ENCODE measurements at regions not wholly inside any gene's neighbourhood (a gene's known extent, or its start where the extent isn't known, plus 50 kb on each side); places are given as distances from the start of the nearest gene placed in this dataset.

DNA sequence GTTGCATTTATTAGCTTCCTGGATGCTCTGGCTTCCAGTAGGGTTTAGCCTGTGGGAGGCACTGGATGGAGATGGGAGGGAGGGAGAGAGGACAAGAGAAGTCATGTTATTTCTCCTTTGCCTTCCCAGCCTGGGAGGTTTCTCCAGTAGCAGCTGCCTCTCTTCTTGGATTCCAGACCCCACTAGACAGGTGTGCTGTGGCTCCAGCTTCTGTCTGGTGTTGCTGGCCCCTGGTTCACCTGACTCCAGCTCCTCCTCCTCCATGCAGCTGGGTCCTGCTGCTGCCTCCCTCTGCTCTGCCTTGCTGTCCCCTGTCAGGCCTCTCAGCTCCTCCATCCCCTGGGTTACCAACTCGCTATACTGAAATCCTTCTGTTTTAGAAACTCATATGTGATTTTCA lies 188.9 kb upstream of the TNP1 start:
- TF ChIP-seq, protein P1, sequence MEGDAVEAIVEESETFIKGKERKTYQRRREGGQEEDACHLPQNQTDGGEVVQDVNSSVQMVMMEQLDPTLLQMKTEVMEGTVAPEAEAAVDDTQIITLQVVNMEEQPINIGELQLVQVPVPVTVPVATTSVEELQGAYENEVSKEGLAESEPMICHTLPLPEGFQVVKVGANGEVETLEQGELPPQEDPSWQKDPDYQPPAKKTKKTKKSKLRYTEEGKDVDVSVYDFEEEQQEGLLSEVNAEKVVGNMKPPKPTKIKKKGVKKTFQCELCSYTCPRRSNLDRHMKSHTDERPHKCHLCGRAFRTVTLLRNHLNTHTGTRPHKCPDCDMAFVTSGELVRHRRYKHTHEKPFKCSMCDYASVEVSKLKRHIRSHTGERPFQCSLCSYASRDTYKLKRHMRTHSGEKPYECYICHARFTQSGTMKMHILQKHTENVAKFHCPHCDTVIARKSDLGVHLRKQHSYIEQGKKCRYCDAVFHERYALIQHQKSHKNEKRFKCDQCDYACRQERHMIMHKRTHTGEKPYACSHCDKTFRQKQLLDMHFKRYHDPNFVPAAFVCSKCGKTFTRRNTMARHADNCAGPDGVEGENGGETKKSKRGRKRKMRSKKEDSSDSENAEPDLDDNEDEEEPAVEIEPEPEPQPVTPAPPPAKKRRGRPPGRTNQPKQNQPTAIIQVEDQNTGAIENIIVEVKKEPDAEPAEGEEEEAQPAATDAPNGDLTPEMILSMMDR (IDR thresholded peaks at IDR 0.05), result no peak
- Histone ChIP-seq H3K36me3 (no peaks in the 10 kb centered on the region), H3K27me3 (peaks cover 0 to 12% (median 0%) of the 10 kb centered on the region in 7 donors), H3K4me1 (peaks cover 2 to 37% (median 15%) of the 10 kb centered on the region in 9 donors), H3K27ac (peak overlapping the region in 3 of 10 donors; percentile 2 to 59 (median 24)), H3K9me3 (no peaks in the 10 kb centered on the region), H3K4me3 (no peak overlapping the region)
- whole genome bisulfite sequencing, 2 donors, result 96 to 97% methylated on average over 1 of the region's 1 CpG
- intact Hi-C loops (cut with DNase I), result loop anchor here in 1 of 10 donors (10.0 kb wide), 1 partner anchor 114 kb away; no protein-coding TSS in a partner anchor
- ATAC-seq (no peak), DNase-seq (no peak)

DNA sequence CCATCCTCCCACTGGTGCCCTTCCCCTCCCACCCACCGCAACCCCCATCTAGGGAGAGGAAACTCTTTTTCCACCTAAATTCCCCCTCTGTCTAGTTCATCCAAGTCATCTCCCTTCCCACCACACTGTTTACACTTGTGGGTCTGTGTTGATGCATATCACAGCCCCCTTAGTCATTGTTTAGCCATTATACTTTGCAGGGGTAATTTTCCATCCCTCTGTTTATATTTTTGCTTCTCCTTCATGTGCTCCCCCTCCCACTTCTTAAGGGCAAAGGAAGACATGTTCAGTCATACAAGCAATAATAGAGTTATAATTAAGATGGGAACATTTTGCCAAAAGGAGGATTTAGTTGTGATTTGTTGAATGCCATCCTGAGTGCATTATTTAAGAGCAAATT lies 187.8 kb upstream of the TNP1 start:
- H3K9me3 ChIP-seq, result no peaks in the 10 kb centered on the region
- H3K36me3 ChIP-seq, result no peaks in the 10 kb centered on the region
- intact Hi-C loops (cut with DNase I), result loop anchor here in 1 of 10 donors (10.0 kb wide), 1 partner anchor 113 kb away; no protein-coding TSS in a partner anchor
- DNase-seq, result no peak
- H3K27me3 ChIP-seq, result peaks cover 0 to 18% (median 0%) of the 10 kb centered on the region in 7 donors
- TF ChIP-seq, protein P1 (IDR thresholded peaks at IDR 0.05), result no peak
- peaks cover 0 to 26% (median 4%) of the 10 kb centered on the region in 9 donors for H3K4me1 ChIP-seq
- WGBS, 2 donors, result 89 to 93% methylated on average over 1 of the region's 1 CpG
- no peak overlapping the region for H3K27ac ChIP-seq
- H3K4me3 ChIP-seq, result no peak overlapping the region
- no peak for ATAC-seq

DNA sequence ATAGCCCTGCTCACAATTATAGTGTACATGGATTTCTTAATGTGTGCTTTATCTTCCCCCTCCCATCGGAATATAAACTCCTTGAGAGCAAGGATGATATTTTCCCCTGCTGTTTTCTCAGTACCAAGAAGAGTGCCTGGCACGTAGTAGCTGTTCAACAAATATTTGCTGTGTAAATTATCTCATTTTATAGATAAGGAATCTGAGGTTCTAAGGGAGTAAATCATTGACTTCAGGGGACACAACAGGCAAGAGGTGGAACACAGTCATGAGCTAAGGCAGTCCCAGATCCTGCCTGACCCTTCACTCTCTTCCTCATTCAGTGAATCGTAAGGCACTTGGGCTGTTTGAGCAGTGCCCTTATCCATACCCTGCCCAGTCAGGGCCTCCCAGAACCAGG lies 187.3 kb upstream of the TNP1 start:
- H3K36me3 ChIP-seq, result no peaks in the 10 kb centered on the region
- H3K27me3 ChIP-seq, result peaks cover 0 to 19% (median 0%) of the 10 kb centered on the region in 7 donors
- WGBS, 2 donors, result 82 to 93% methylated on average over 3 of the region's 3 CpGs
- H3K27ac ChIP-seq, result no peak overlapping the region
- H3K4me1 ChIP-seq, result peaks cover 0 to 22% (median under 1%) of the 10 kb centered on the region in 9 donors
- H3K4me3 ChIP-seq, result no peak overlapping the region
- DNase-seq (no peak), ATAC-seq (no peak)
- H3K9me3 ChIP-seq, result no peaks in the 10 kb centered on the region
- TF ChIP-seq, protein P1 (IDR thresholded peaks at IDR 0.05), result no peak
- intact Hi-C loops (cut with DNase I), result loop anchor here in 1 of 10 donors (10.0 kb wide), 1 partner anchor 112 kb away; no protein-coding TSS in a partner anchor

DNA sequence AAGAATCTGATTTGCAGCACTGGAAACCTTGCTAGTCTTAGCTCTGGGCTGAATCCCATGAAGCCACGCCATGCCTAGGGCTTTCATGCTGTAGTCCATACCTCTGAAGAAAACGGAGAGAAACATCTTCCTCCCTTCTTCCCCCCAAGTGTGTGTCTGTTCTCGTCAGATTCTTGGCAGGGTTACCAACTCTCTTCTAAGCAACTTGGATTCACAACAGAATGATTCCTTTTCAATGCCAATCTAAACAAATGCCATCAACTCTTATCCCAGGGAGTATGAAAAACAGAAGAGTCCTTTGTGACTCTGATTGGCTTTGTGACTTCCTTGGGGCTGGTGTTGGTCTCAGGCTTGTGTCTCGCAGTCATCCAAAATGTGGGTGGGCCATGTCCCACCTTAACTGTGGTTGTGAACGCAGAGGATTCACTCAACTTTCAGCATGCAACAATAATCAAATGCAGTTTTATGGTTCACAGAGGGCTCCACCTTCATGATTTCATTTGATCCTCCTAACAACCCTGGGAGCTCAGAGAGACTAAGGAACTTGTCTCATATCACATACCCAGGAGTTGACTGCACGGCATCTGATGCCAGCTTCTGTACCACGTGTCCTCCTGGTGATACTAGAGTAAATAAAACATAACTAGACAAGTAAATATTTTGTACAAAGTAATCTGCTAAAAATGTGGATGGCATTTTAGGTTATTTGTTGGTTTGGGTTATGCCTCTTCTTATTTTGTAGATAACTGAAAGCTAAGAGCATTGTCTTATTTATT lies 186.0 kb upstream of the TNP1 start:
- no peaks in the 10 kb centered on the region for H3K9me3 ChIP-seq
- ATAC-seq (peak in 1 of 8 donors; percentile 4), DNase-seq (no peak)
- peaks cover 0 to 19% (median 0%) of the 10 kb centered on the region in 7 donors for H3K27me3 ChIP-seq
- intact Hi-C loops (cut with DNase I), result loop anchor here in 1 of 10 donors (10.0 kb wide), 1 partner anchor 111 kb away; no protein-coding TSS in a partner anchor
- no peaks in the 10 kb centered on the region for H3K36me3 ChIP-seq
- 74 to 79% methylated on average over 7 of the region's 7 CpGs for WGBS, 2 donors
- TF ChIP-seq, protein P1 (IDR thresholded peaks at IDR 0.05), result no peak
- peaks cover 0 to 17% (median 0%) of the 10 kb centered on the region in 9 donors for H3K4me1 ChIP-seq
- no peak overlapping the region for H3K27ac ChIP-seq
- H3K4me3 ChIP-seq, result no peak overlapping the region
